ENCODE measurements at regions not wholly inside any gene's neighbourhood (a gene's known extent, or its start where the extent isn't known, plus 50 kb on each side); places are given as distances from the start of the nearest gene placed in this dataset.

DNA sequence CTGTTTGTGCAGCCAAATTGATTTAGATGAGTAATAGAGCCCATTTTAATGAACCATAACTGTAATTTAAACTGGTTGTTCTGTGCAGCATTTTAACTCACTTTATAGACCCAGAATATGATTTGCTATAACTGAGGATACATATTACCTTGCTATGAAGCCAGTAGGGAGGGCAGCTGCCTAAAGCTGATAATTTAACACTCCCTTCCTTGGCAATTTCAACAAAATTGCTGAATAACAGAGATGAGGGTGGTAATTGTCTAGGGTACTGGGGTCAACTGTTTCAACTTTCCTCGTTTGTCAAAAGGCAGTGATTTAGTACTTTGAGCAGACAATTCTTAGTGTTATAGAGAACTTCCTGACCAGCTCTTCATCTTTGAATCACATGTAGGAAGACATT is 304.9 kb upstream of the POU1F1 start:
- TF ChIP-seq, protein P1, sequence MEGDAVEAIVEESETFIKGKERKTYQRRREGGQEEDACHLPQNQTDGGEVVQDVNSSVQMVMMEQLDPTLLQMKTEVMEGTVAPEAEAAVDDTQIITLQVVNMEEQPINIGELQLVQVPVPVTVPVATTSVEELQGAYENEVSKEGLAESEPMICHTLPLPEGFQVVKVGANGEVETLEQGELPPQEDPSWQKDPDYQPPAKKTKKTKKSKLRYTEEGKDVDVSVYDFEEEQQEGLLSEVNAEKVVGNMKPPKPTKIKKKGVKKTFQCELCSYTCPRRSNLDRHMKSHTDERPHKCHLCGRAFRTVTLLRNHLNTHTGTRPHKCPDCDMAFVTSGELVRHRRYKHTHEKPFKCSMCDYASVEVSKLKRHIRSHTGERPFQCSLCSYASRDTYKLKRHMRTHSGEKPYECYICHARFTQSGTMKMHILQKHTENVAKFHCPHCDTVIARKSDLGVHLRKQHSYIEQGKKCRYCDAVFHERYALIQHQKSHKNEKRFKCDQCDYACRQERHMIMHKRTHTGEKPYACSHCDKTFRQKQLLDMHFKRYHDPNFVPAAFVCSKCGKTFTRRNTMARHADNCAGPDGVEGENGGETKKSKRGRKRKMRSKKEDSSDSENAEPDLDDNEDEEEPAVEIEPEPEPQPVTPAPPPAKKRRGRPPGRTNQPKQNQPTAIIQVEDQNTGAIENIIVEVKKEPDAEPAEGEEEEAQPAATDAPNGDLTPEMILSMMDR (IDR thresholded peaks at IDR 0.05; ENCODE audit: borderline replicate concordance, insufficient read depth, low read depth, low read length): no peak
- no peak overlapping the region for H3K4me3 ChIP-seq (ENCODE audit: low read depth, low read length)

GRCh38 chr3:87576752-87577151 is 300.4 kb upstream of the POU1F1 start:
- TF ChIP-seq, protein P1 (IDR thresholded peaks at IDR 0.05; ENCODE audit: borderline replicate concordance, insufficient read depth, low read depth, low read length): no peak

GRCh38 chr3:87575550-87575949 is 299.2 kb upstream of the POU1F1 start:
- no peak overlapping the region for H3K4me3 ChIP-seq (ENCODE audit: low read depth, low read length)
- TF ChIP-seq, protein P1 (IDR thresholded peaks at IDR 0.05; ENCODE audit: borderline replicate concordance, insufficient read depth, low read depth, low read length): no peak

More at GRCh38 chr3:87576752-87577151, 300.4 kb upstream of the POU1F1 start:
- no peak overlapping the region for H3K4me3 ChIP-seq (ENCODE audit: low read depth, low read length)

GRCh38 chr3:87568331-87568730 is 291.9 kb upstream of the POU1F1 start:
- H3K4me3 ChIP-seq (ENCODE audit: low read depth, low read length): no peak overlapping the region
- TF ChIP-seq, protein P1 (IDR thresholded peaks at IDR 0.05; ENCODE audit: borderline replicate concordance, insufficient read depth, low read depth, low read length): no peak

DNA sequence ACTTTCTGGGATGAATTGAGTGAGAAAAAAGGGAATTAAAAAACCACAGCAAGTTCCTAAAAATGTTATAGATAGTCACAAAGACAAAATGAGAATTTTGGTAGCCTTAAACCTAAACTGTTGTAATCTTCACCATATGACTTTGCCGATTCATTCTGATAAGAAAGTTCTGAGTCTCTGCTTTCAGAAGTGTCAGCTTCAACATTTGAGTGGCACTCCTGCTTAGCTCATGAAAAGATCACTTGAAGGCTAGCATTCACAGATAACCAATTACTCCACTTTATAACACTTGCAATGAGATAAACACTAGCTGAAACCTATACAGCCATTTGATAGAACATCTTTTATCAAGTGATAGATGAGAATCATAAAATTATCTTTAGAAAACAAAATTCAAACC is 288.1 kb upstream of the POU1F1 start:
- TF ChIP-seq, protein P1 (IDR thresholded peaks at IDR 0.05; ENCODE audit: borderline replicate concordance, insufficient read depth, low read depth, low read length): no peak
- no peak overlapping the region for H3K4me3 ChIP-seq (ENCODE audit: low read depth, low read length)

DNA sequence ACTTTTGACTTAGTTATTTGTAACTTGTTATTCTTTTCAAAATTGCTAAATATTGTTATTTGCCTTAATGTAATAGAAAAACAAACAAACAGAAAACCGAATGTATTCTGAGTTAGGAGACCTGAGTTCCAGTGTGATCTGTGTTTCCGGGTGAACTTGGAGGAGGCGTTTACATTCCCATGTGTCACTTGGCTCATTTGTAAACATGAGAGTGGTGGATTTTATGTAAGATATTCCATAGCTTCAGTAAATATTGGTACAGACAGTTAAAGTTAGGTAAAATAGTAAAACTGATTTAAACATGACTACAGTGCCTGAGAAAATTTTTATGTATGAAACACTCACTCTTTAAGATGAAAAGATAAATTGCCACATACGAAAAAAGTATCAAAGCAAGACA is 287.3 kb upstream of the POU1F1 start:
- no peak overlapping the region for H3K4me3 ChIP-seq (ENCODE audit: low read depth, low read length)
- TF ChIP-seq, protein P1 (IDR thresholded peaks at IDR 0.05; ENCODE audit: borderline replicate concordance, insufficient read depth, low read depth, low read length): no peak

DNA sequence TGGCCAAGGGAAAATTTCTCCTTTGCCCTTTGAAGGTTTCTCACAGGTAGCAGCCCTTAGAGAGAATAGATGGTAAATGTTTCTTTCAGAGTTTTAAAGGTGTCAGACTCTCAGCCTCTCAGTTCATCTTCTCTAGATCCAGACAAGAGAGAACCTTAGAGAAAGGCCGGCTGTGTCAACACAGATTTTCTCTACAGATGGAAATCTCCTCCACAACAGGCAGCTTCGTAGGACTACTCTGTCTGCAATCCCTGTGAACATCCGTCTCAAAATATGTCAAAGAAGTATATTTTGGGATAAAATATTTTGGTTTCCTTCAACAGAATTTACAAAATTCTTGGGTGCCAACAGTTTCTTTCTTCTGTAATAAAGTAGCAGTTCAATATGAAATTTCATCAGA is 282.1 kb upstream of the POU1F1 start:
- TF ChIP-seq, protein P1 (IDR thresholded peaks at IDR 0.05; ENCODE audit: borderline replicate concordance, insufficient read depth, low read depth, low read length): no peak
- no peak overlapping the region for H3K4me3 ChIP-seq (ENCODE audit: low read depth, low read length)

All from GM12875 (cell line).